B cell (primary cell): ENCODE measurements at regions not wholly inside any gene's neighbourhood (a gene's known extent, or its start where the extent isn't known, plus 50 kb on each side); places are given as distances from the start of the nearest gene placed in this dataset.

Experiments used
- ATAC-seq: fragments of 200-7000 bp; cut with Tn5 transposase; one replicate; pipeline ENCODE4 v1.10.0; 2021; ENCODE audit warnings: low read depth, mild to moderate bottlenecking, moderate number of reproducible peaks, moderate library complexity
- CTCF ChIA-PET: fragments of 350-600 bp; sonication (Branson Sonifier 250); formaldehyde crosslinking; loops from one replicate; lab custom pipeline; 2021; ENCODE audit warnings: antibody characterized with exemption, inconsistent platforms; lab: Charles Lee
- POLR2A ChIA-PET: fragments of 350-600 bp; sonication (Branson Sonifier 250); formaldehyde crosslinking; loops from one replicate; lab custom pipeline; 2021; ENCODE audit warnings: antibody characterized with exemption; lab: Charles Lee
- DNase-seq: peaks from one replicate; pipeline ENCODE4 v3.0.0; 2013
- H2AFZ ChIP-seq: 2 replicates; pipeline ENCODE4 v1.6.1; 2012; ENCODE audit warnings: mild to moderate bottlenecking, low read depth, low read length; ENCODE audit not compliant: insufficient read depth, poor library complexity, severe bottlenecking
- H3K27ac ChIP-seq, 2 donors: 1 replicate in 1 of 2; 2 replicates in 1 of 2; pipeline ENCODE4 v1.5.1; 2012 to 2013; ENCODE audit warnings: low read length in 2 of 2, mild to moderate bottlenecking in 2 of 2, moderate library complexity in 1 of 2
- H3K27me3 ChIP-seq, 4 experiments: fragments of 200-600 bp in 1 of 4; sonication (generic) in 1 of 4; replicated peaks in 1 of 4; 1 replicate in 2 of 4; 2 replicates in 2 of 4; pipeline versions ENCODE4 v1.6.1 to v1.7.0; 2013 to 2016; ENCODE audit warnings: low read length in 3 of 4, mild to moderate bottlenecking in 2 of 4, mixed read lengths in 1 of 4, moderate library complexity in 1 of 4; ENCODE audit not compliant: insufficient read depth in 4 of 4, control insufficient read depth in 3 of 4; ENCODE audit errors: control extremely low read depth in 1 of 4
- H3K36me3 ChIP-seq, 2 experiments: replicated peaks in 1 of 2; 1 replicate in 1 of 2; 2 replicates in 1 of 2; pipeline versions ENCODE4 v1.6.1 to v1.7.1; 2013; ENCODE audit warnings: low read length in 1 of 2; ENCODE audit not compliant: insufficient read depth in 2 of 2, control insufficient read depth in 1 of 2; ENCODE audit errors: control extremely low read depth in 1 of 2, extremely low read depth in 1 of 2
- H3K4me1 ChIP-seq, 2 donors: fragments of 200-600 bp in 1 of 2; sonication (generic) in 1 of 2; 1 replicate in 1 of 2; 2 replicates in 1 of 2; pipeline versions ENCODE4 v1.5.1 to v1.6.1; 2013 to 2017; ENCODE audit warnings: low read length in 2 of 2; ENCODE audit not compliant: control insufficient read depth in 2 of 2, insufficient read depth in 2 of 2
- H3K4me2 ChIP-seq: replicated peaks from 2 replicates; pipeline ENCODE3; 2012; ENCODE audit warnings: mild to moderate bottlenecking, low read depth, low read length; ENCODE audit not compliant: poor library complexity, severe bottlenecking
- H3K4me3 ChIP-seq, 5 experiments: fragments of 200-600 bp in 1 of 5; sonication (generic) in 1 of 5; 1 replicate in 3 of 5; 2 replicates in 2 of 5; pipeline versions ENCODE4 v1.5.1 to v1.7.0; 2011 to 2016; ENCODE audit warnings: low read length in 4 of 5, mild to moderate bottlenecking in 4 of 5, low read depth in 2 of 5, control low read depth in 1 of 5, moderate library complexity in 1 of 5; ENCODE audit not compliant: insufficient read depth in 1 of 5; ENCODE audit errors: control extremely low read depth in 1 of 5, extremely low read depth in 1 of 5
- H3K79me2 ChIP-seq: fragments of 200-600 bp; sonication (generic); one replicate; pipeline ENCODE4 v1.6.0; 2016; ENCODE audit warnings: low read length; ENCODE audit not compliant: control insufficient read depth, insufficient read depth
- H3K9ac ChIP-seq: fragments of 200-600 bp; sonication (generic); 2 replicates; pipeline ENCODE4 v1.6.1; 2017; ENCODE audit warnings: mild to moderate bottlenecking, low read length, moderate library complexity
- H3K9me3 ChIP-seq, 3 donors: one replicate each; pipeline versions ENCODE4 v1.6.1 to v1.7.1; 2013; ENCODE audit warnings: low read length in 2 of 3; ENCODE audit not compliant: control insufficient read depth in 2 of 3, insufficient read depth in 1 of 3; ENCODE audit errors: control extremely low read depth in 1 of 3
- H4K20me1 ChIP-seq: 2 replicates; pipeline ENCODE4 v1.6.0; 2012; ENCODE audit warnings: mild to moderate bottlenecking, low read length; ENCODE audit not compliant: insufficient read depth, control insufficient read depth, poor library complexity, severe bottlenecking
- H3K27ac Mint-ChIP-seq: one replicate; pipeline ENCODE4 v1.8.0; 2021; ENCODE audit warnings: mixed read lengths
- H3K27me3 Mint-ChIP-seq: one replicate; pipeline ENCODE4 v1.8.0; 2021; ENCODE audit warnings: mixed read lengths
- H3K4me1 Mint-ChIP-seq: one replicate; pipeline ENCODE4 v1.8.0; 2021; ENCODE audit warnings: mixed read lengths
- H3K4me3 Mint-ChIP-seq: one replicate; pipeline ENCODE4 v1.8.0; 2021; ENCODE audit warnings: mixed read lengths
- H3K9me3 Mint-ChIP-seq: one replicate; pipeline ENCODE4 v1.8.0; 2022; ENCODE audit warnings: mixed read lengths; ENCODE audit not compliant: insufficient read depth
- CTCF ChIP-seq: fragments of 200-600 bp; IDR thresholded peaks from one replicate; pipeline ENCODE4 v1.8.0; 2022; ENCODE audit warnings: antibody characterized with exemption, mild to moderate bottlenecking
- EZH2 ChIP-seq: IDR thresholded peaks from 2 replicates; pipeline ENCODE4 v1.6.1; 2012; ENCODE audit warnings: borderline replicate concordance, low read depth, mild to moderate bottlenecking, moderate library complexity, low read length; ENCODE audit not compliant: insufficient read depth, poor library complexity, severe bottlenecking
- WGBS: methylation state at CpG from one replicate; pipeline ENCODE4 v1.1.5; 2013; ENCODE audit warnings: missing lambda C conversion rate; ENCODE audit not compliant: insufficient coverage; 5-methylcytosine and 5-hydroxymethylcytosine counted together
- intact Hi-C: fragments of 100-400 bp; cut with micrococcal nuclease; formaldehyde crosslinking; loops from one replicate; pipeline ENCODE4 v1.10.0; 2022

GRCh38 chr11:86874304-86875056, 74.1 kb downstream of the PRSS23 start:
- Histone ChIP-seq H3K4me3 (no peak overlapping the region), H3K79me2 (no peaks in the 10 kb centered on the region), H3K4me2 (no peak overlapping the region), H2AFZ (no peak overlapping the region), H3K36me3 (no peaks in the 10 kb centered on the region), H3K4me1 (no peaks in the 10 kb centered on the region), H3K27ac (no peak overlapping the region), H3K27me3 (no peaks in the 10 kb centered on the region), H3K9ac (no peak overlapping the region), H4K20me1 (no peaks in the 10 kb centered on the region), H3K9me3 (no peaks in the 10 kb centered on the region)
- TF ChIP-seq EZH2 (no peak), CTCF (no peak)
- Mint-ChIP-seq H3K27me3 (no peaks in the 10 kb centered on the region), H3K27ac (no peak overlapping the region), H3K9me3 (no peaks in the 10 kb centered on the region), H3K4me1 (no peaks in the 10 kb centered on the region), H3K4me3 (no peak overlapping the region)
- CTCF ChIA-PET, result no interaction called here
- POLR2A ChIA-PET, result no interaction called here
- ATAC-seq, result no peak
- DNase-seq, result no peak
- intact Hi-C loops, result no loop called here
- 69% methylated on average over 2 of the region's 6 CpGs for WGBS

DNA sequence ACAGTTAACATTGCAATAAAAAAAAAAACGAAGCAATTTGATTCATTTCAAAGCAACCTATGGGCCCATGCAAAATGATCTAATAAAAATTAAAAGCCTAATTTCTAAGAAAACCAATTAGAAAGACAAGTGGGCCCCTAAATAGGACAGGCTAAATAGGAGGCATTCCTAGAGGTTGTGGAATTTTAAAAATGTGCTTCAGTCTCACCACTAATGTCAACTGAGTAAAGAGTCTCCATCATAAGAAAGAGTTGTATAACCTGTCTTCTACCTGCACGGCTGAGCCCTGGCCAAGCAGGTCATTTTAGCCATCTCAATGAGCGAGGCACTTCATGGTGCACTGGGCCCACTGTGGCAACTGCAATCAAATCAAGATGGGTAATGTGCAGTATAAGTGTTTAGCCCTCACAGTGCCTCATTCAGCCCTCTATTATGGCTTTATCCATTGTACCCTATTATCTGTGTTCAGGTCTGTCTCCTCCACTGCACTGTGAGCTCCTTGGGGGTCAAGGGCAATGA, 76.4 kb downstream of the PRSS23 start:
- H3K4me1 ChIP-seq, result no peaks in the 10 kb centered on the region
- no peak overlapping the region for H3K27ac ChIP-seq
- DNase-seq (no peak), ATAC-seq (no peak)
- no peaks in the 10 kb centered on the region for H3K4me1 Mint-ChIP-seq
- H3K79me2 ChIP-seq, result no peaks in the 10 kb centered on the region
- H2AFZ ChIP-seq, result no peak overlapping the region
- intact Hi-C loops, result no loop called here
- H3K4me3 ChIP-seq, result no peak overlapping the region
- no peaks in the 10 kb centered on the region for H4K20me1 ChIP-seq
- no peak overlapping the region for H3K27ac Mint-ChIP-seq
- CTCF ChIA-PET, result no interaction called here
- H3K27me3 ChIP-seq, result no peaks in the 10 kb centered on the region
- H3K36me3 ChIP-seq, result no peaks in the 10 kb centered on the region
- no CpG with 5 or more reads among the region's 3 CpGs for WGBS
- H3K9me3 Mint-ChIP-seq, result peaks cover 4% of the 10 kb centered on the region
- no peaks in the 10 kb centered on the region for H3K9me3 ChIP-seq
- H3K4me2 ChIP-seq, result no peak overlapping the region
- H3K9ac ChIP-seq, result no peak overlapping the region
- POLR2A ChIA-PET, result no interaction called here
- H3K27me3 Mint-ChIP-seq, result no peaks in the 10 kb centered on the region
- no peak overlapping the region for H3K4me3 Mint-ChIP-seq
- TF ChIP-seq EZH2 (no peak), CTCF (no peak)
